ENCODE measurements at regions not wholly inside any gene's neighbourhood (a gene's known extent, or its start where the extent isn't known, plus 50 kb on each side); places are given as distances from the start of the nearest gene placed in this dataset.

DNA sequence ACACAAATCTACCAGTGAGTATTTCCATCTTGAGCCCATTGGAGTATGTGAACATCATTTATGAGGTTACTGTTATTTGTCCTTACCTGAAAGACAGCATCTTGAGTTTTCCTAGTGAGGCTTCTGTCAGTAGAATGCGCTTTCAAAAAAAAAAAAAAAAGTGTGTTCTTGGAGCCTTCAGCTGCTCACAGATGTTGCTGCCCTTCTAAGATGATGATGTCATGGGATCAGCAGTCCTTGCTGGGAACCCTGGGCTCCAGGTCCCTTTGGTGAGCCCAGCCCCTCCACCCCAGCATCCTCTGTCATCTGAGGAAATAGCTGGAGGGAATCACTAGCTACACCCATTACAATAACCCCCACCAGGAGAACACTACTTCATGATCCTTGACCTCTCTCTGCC is 83.3 kb downstream of the ATPSCKMT start:
- H3K9me3 ChIP-seq (ENCODE audit: low read length), result no peaks in the 10 kb centered on the region
- no peak overlapping the region for H3K9ac ChIP-seq (ENCODE audit: low read length)
- no peak overlapping the region for H2AFZ ChIP-seq (ENCODE audit: low read depth, low read length)
- H3F3A ChIP-seq (ENCODE audit: insufficient read depth, low read length, poor library complexity, severe bottlenecking), result no peaks in the 10 kb centered on the region
- no peaks in the 10 kb centered on the region for H3K9me2 ChIP-seq (ENCODE audit: insufficient read depth, low read length)
- H3K27me3 ChIP-seq (ENCODE audit: insufficient read depth, low read depth, low read length), result no peaks in the 10 kb centered on the region
- no peaks in the 10 kb centered on the region for H3K36me3 ChIP-seq (ENCODE audit: insufficient read depth, low read length)
- H3K4me2 ChIP-seq (ENCODE audit: low read length), result no peak overlapping the region
- no peaks in the 10 kb centered on the region for H3K79me2 ChIP-seq (replicated peaks; ENCODE audit: insufficient read depth, low read length)
- no peak for TF ChIP-seq EZH2 (IDR thresholded peaks at IDR 0.05; ENCODE audit: borderline replicate concordance, insufficient read depth, low read length, poor library complexity, severe bottlenecking)
- TF ChIP-seq RAD21 (conservative IDR thresholded peaks at IDR 0.05), result no peak
- no peak for TF ChIP-seq SMC3 (conservative IDR thresholded peaks at IDR 0.05; ENCODE audit: poor library complexity)
- TF ChIP-seq TAF1 (IDR thresholded peaks at IDR 0.05; ENCODE audit: low read depth), result no peak
- TF ChIP-seq, protein P1, sequence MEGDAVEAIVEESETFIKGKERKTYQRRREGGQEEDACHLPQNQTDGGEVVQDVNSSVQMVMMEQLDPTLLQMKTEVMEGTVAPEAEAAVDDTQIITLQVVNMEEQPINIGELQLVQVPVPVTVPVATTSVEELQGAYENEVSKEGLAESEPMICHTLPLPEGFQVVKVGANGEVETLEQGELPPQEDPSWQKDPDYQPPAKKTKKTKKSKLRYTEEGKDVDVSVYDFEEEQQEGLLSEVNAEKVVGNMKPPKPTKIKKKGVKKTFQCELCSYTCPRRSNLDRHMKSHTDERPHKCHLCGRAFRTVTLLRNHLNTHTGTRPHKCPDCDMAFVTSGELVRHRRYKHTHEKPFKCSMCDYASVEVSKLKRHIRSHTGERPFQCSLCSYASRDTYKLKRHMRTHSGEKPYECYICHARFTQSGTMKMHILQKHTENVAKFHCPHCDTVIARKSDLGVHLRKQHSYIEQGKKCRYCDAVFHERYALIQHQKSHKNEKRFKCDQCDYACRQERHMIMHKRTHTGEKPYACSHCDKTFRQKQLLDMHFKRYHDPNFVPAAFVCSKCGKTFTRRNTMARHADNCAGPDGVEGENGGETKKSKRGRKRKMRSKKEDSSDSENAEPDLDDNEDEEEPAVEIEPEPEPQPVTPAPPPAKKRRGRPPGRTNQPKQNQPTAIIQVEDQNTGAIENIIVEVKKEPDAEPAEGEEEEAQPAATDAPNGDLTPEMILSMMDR (IDR thresholded peaks at IDR 0.05; ENCODE audit: poor library complexity, severe bottlenecking), result no peak
- no peak for TF ChIP-seq EP300 (conservative IDR thresholded peaks at IDR 0.05; ENCODE audit: poor library complexity, severe bottlenecking)
- TF ChIP-seq, protein P2, sequence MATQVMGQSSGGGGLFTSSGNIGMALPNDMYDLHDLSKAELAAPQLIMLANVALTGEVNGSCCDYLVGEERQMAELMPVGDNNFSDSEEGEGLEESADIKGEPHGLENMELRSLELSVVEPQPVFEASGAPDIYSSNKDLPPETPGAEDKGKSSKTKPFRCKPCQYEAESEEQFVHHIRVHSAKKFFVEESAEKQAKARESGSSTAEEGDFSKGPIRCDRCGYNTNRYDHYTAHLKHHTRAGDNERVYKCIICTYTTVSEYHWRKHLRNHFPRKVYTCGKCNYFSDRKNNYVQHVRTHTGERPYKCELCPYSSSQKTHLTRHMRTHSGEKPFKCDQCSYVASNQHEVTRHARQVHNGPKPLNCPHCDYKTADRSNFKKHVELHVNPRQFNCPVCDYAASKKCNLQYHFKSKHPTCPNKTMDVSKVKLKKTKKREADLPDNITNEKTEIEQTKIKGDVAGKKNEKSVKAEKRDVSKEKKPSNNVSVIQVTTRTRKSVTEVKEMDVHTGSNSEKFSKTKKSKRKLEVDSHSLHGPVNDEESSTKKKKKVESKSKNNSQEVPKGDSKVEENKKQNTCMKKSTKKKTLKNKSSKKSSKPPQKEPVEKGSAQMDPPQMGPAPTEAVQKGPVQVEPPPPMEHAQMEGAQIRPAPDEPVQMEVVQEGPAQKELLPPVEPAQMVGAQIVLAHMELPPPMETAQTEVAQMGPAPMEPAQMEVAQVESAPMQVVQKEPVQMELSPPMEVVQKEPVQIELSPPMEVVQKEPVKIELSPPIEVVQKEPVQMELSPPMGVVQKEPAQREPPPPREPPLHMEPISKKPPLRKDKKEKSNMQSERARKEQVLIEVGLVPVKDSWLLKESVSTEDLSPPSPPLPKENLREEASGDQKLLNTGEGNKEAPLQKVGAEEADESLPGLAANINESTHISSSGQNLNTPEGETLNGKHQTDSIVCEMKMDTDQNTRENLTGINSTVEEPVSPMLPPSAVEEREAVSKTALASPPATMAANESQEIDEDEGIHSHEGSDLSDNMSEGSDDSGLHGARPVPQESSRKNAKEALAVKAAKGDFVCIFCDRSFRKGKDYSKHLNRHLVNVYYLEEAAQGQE (IDR thresholded peaks at IDR 0.05; ENCODE audit: borderline replicate concordance), result no peak
- TF ChIP-seq MXI1 (conservative IDR thresholded peaks at IDR 0.05; ENCODE audit: poor library complexity, severe bottlenecking), result no peak
- no peak for TF ChIP-seq POLR2AphosphoS5 (IDR thresholded peaks at IDR 0.05)
- no peak overlapping the region for H3K27ac ChIP-seq (ENCODE audit: low read length)
- H3K4me3 ChIP-seq (ENCODE audit: low read length), result no peak overlapping the region
- no peaks in the 10 kb centered on the region for H4K20me1 ChIP-seq (ENCODE audit: insufficient read depth)

DNA sequence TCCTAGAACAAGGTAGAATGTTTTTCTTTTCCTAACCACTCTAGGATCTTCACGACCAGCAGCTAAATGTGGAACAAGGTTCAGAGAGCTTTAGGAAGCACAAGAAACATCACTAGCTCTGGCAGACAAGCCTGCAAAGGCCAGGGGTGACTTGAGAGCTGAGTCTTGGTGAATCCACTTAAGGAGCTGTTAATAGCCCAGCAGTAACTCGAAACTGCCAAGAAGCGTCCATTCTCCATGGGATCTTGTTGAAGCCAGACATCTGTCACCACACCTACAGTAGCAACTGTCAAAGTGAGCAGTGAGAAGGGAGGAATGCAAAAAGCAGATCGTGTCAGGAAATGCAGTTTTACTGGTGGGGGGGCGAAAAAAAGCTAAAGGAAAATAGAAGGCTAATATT is 87.2 kb downstream of the ATPSCKMT start:
- H3K79me2 ChIP-seq (replicated peaks; ENCODE audit: insufficient read depth, low read length), result no peaks in the 10 kb centered on the region
- no peaks in the 10 kb centered on the region for H4K20me1 ChIP-seq (ENCODE audit: insufficient read depth)
- no peaks in the 10 kb centered on the region for H3K9me2 ChIP-seq (ENCODE audit: insufficient read depth, low read length)
- H3K4me3 ChIP-seq (ENCODE audit: low read length), result no peak overlapping the region
- H2AFZ ChIP-seq (ENCODE audit: low read depth, low read length), result no peak overlapping the region
- H3K4me2 ChIP-seq (ENCODE audit: low read length), result no peak overlapping the region
- H3K36me3 ChIP-seq (ENCODE audit: insufficient read depth, low read length), result no peaks in the 10 kb centered on the region
- H3K27ac ChIP-seq (ENCODE audit: low read length), result no peak overlapping the region
- no peaks in the 10 kb centered on the region for H3K9me3 ChIP-seq (ENCODE audit: low read length)
- no peaks in the 10 kb centered on the region for H3K27me3 ChIP-seq (ENCODE audit: insufficient read depth, low read depth, low read length)
- H3F3A ChIP-seq (ENCODE audit: insufficient read depth, low read length, poor library complexity, severe bottlenecking), result no peaks in the 10 kb centered on the region
- H3K9ac ChIP-seq (ENCODE audit: low read length), result no peak overlapping the region
- TF ChIP-seq SMC3 (conservative IDR thresholded peaks at IDR 0.05; ENCODE audit: poor library complexity) (no peak), POLR2AphosphoS5 (IDR thresholded peaks at IDR 0.05) (peak; percentile 84), EP300 (conservative IDR thresholded peaks at IDR 0.05; ENCODE audit: poor library complexity, severe bottlenecking) (peak; percentile 94)
- TF ChIP-seq, protein P2 (IDR thresholded peaks at IDR 0.05; ENCODE audit: borderline replicate concordance), result no peak

All from neural cell (in vitro differentiated cells).